HPDE6-E6E7 (cell line): ENCODE measurements at regions not wholly inside any gene's neighbourhood (a gene's known extent, or its start where the extent isn't known, plus 50 kb on each side); places are given as distances from the start of the nearest gene placed in this dataset.
A peak's percentile ranks its signal among the peaks of the same experiment; 100 is the strongest.

ENCODE experiments used
- DNase-seq: peaks from one replicate; pipeline ENCODE4 v3.0.0; 2011; ENCODE audit warnings: missing footprints; ENCODE audit errors: extremely low spot score

GRCh38 chr12:19572920-19573558 is 133.7 kb downstream of the AEBP2 start:
- no peak for DNase-seq

GRCh38 chr12:19573866-19574265 is 134.6 kb downstream of the AEBP2 start:
- DNase-seq = no peak

- no peak for DNase-seq
These were observed 135.3 kb downstream of the AEBP2 start for GRCh38 chr12:19574601-19575000.

GRCh38 chr12:19575337-19576243 is 136.3 kb downstream of the AEBP2 start:
- no peak for DNase-seq

GRCh38 chr12:19576506-19577280 is 137.4 kb downstream of the AEBP2 start:
- no peak for DNase-seq

GRCh38 chr12:19577281-19577530 is 137.9 kb downstream of the AEBP2 start:
- DNase-seq = no peak

- no peak for DNase-seq
These were observed 145.4 kb downstream of the AEBP2 start for GRCh38 chr12:19584732-19585131.

GRCh38 chr12:19588951-19589350 is 149.7 kb downstream of the AEBP2 start:
- DNase-seq = no peak

GRCh38 chr12:19591951-19592350 is 152.7 kb downstream of the AEBP2 start:
- DNase-seq = no peak

GRCh38 chr12:19596434-19597166 is 157.3 kb downstream of the AEBP2 start:
- DNase-seq = no peak

GRCh38 chr12:19597167-19598026 is 158.1 kb downstream of the AEBP2 start:
- no peak for DNase-seq

GRCh38 chr12:19605720-19606119 is 166.4 kb downstream of the AEBP2 start:
- DNase-seq = no peak

- no peak for DNase-seq
These were observed 168.7 kb downstream of the AEBP2 start for GRCh38 chr12:19608039-19608438.

GRCh38 chr12:19613051-19613535 is 173.8 kb downstream of the AEBP2 start:
- no peak for DNase-seq

GRCh38 chr12:19614601-19615383 is 175.5 kb downstream of the AEBP2 start:
- no peak for DNase-seq

GRCh38 chr12:19615384-19615725 is 176.1 kb downstream of the AEBP2 start:
- DNase-seq = no peak

GRCh38 chr12:19616781-19617180 is 177.5 kb downstream of the AEBP2 start:
- no peak for DNase-seq

GRCh38 chr12:19620222-19620621 is 180.9 kb downstream of the AEBP2 start:
- DNase-seq = peak; percentile 83

GRCh38 chr12:19623751-19624399 is 184.6 kb downstream of the AEBP2 start:
- DNase-seq = no peak

- DNase-seq = no peak
These were observed 185.2 kb downstream of the AEBP2 start for GRCh38 chr12:19624491-19624890.
